Lung microvascular endothelial cell (primary cell): ENCODE measurements at regions not wholly inside any gene's neighbourhood (a gene's known extent, or its start where the extent isn't known, plus 50 kb on each side); places are given as distances from the start of the nearest gene placed in this dataset.
"Not testable (repeated sequence)": the region's sequence is repeated elsewhere in the genome, so short reads cannot be mapped to it uniquely, and the experiment has no call there.

Source experiments
- DNase-seq, 2 donors: peaks; one replicate each; pipeline versions ENCODE4 v3.0.0 to v3.0.0-alpha.2; 2010; ENCODE audit warnings: low read depth in 2 of 2

DNA sequence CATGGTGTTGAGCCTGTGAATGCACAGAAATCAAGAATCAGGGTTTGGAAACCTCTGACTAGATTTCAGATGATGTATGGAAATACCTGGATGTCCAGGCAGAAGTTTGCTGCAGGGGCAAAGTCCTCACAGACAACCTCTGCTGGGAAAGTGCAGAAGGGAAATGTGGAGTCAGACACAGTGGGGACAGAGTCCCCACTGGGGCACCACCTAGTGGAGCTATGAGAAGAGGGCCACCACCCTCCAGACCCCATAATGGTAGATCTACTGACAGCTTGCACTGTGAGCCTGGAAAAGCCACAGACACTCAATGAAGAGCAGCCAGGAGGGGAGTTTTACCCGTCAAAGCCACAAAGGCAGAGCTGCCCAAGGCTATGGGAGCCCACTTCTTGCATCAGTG lies 181.9 kb upstream of the SEMA6A start:
- DNase-seq, result no peak

DNA sequence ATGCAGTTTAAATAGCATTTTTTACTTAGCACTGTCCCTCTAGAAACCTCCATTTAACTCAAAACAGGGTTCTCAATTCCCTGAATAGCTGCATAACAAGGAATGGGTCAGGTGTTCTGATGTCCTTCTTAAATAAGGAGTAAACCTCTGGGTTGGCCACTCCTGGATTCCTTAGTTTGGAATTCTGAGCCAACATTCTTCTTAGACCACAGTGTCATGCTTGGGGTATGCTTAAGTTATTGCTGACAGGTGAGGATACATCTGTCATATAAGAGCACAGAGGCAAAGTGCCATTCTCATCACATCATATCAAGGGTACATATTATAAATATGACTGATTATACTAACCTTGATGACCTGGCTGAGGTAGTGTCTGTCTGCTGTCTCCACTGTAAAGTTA lies 179.9 kb upstream of the SEMA6A start:
- no peak for DNase-seq

GRCh38 chr5:116751684-116752083 lies 177.1 kb upstream of the SEMA6A start:
- no peak for DNase-seq

GRCh38 chr5:116750631-116751580 lies 176.3 kb upstream of the SEMA6A start:
- no peak for DNase-seq

- DNase-seq, result no peak
Observed at GRCh38 chr5:116747881-116748280, 173.3 kb upstream of the SEMA6A start.

DNA sequence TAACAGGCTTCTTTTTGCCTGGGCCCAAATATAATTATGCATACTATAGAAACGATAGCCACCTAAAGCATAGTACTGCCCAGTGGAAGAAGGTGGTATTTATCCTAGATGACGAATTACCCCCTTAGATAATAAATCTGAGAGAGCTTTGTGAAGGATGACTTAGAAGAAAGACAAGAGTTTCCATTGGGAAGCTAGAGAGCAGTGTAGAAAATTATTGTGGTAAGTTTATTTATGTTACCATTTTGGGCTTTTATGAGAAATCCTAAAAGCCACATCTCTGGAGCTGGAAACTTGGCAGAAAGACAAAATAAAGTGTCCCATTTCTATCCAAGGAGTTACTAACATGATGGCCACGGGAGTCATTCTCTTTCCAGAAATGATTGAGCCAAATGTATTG lies 172.0 kb upstream of the SEMA6A start:
- DNase-seq, result no peak

GRCh38 chr5:116740771-116741170 lies 166.1 kb upstream of the SEMA6A start:
- no peak for DNase-seq

DNA sequence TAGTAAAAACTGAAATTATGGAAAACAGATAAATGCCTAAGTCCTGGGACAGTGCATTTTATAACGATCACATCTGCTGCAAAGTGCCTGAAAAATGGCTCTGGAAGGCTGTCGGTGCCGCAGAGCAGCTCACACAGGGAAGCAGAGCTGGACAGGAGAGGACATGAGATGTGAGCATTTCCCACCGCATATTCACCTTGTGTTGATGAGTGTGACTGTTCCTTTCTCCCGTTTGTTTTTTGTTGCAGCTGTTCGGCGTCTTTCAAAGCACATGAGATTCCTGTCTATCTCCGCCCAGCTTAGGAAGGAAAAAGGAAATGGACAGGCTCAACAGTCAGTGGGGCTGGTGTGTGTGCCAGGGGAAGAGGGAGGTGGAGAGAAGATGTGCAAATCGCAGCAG lies 164.9 kb upstream of the SEMA6A start:
- DNase-seq, result peak in 1 of 2 donors; percentile 74

DNA sequence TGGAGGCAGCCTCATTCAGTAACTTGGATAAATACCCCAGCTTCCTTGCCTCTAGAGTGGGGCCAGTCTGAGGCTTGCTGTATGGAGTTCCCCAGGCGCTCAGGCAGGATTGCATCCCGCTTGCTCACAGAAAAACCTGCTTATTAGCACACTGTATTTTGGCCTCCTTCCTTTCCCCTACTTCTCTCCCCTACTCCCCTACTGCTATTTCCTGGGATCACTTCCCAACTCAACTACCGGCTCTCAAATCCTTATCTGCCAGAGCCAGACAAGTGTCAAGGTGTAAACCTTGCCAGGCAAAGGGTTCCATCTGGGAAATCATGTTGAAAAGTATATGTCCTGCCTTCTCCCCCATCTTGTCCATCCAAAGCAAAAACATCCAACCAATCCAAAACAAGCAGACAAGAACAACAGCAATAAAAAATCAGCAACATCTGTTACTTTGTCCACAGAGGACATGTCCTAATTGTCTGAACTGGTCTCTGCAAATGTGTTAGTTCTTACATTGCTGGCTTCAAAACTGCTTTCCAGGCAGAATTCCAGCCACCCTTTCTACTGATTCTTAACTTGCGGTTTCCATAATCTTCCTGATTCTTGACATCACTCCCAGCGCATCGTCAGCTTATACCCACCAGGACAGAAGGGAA lies 164.1 kb upstream of the SEMA6A start:
- peak in 1 of 2 donors; percentile 23 for DNase-seq

DNA sequence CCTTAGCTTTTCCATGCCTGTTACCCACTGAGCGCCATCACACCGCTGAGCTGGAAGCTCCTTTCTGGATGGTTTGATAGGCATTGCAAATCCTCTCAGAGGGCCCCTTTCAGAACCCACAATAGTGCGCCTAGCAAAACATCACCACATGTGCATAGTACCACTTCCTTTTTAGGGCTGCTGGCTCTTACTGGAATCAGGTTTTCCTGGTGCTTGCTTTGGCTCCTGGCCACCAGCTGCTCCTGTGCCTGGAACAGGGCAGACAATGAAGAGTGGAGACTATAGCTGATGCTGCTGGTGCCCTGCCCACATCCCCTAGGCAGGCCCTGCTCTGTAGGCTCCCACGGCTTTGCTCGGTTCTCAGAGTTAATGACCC lies 163.6 kb upstream of the SEMA6A start:
- DNase-seq, result peak in 1 of 2 donors; percentile 75

DNA sequence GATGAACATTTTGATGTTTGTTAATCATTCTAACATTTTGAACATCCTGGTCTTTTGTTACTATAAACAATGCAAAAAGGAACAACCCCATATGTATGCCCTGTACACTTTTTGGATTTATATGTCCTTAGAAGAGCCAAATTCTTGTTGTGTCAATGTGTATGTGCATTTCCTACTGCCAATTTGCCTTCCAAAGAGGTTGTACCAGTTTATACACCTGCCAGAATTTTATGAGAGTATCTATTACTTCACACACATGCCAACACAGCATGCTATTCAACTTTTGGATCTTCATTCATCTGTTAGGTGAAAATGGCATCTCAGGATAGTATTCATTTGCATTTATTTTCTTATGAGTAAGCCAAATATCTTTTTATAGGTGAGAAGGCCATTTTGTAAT lies 162.0 kb upstream of the SEMA6A start:
- no peak for DNase-seq

GRCh38 chr5:116733991-116734975 lies 159.7 kb upstream of the SEMA6A start:
- no peak for DNase-seq

DNA sequence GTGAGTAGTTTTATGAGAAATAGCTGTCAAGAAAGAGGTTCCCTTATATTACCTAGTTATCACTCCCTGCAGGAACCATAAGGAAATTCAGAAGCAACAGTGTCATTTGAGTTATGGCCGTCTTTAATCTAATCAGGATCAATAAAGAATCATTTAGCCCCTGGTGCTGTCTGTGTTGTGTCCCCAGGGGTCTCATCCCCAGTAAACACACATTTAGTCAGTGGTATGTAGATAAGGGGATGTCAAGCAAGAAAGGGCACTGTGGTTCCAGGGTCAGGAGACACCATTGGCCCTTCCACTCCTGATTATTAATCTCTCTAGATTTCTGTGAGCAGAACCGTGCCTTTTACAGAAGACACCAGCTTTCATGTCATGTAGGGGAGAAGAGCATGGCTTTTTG lies 158.0 kb upstream of the SEMA6A start:
- no peak for DNase-seq

GRCh38 chr5:116731432-116731831 lies 156.8 kb upstream of the SEMA6A start:
- no peak for DNase-seq

DNA sequence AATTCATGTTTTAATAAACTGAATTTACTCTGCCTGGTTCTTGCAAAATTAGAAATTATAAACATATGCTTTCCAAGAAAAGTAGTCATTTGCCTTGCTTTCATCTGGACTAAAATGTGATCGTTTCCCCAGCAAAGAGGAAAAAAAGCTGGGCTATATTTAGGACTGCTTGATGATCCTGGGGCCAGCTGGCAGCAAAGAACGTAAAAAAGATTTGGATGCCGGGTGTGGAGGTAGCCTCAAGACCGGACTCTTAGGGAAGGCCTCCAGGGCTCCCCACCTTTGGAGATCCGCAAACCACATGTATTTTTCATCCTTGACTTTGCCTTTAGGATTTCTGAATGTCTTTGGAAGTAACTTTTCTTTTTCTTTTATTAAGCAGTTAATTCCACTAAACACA lies 156.1 kb upstream of the SEMA6A start:
- DNase-seq, result no peak

DNA sequence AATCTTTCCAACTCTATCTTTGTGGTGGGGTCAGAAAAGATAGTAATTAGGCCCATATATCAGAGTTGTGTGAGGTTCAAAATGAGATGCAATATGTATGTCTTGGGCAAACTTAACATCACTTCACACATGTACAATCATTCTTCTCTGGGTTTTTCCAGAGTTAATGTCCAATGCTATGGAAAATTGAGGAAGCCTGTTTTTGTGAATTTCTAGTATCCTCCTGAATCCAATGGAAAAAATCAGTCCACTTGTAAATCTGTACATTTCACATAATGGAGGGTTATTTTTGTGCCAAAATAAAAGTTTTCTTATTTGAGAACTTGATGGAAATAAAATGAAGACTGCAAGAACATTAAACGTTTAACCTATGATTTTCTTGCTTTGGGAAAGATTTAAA lies 155.6 kb upstream of the SEMA6A start:
- DNase-seq, result no peak

DNA sequence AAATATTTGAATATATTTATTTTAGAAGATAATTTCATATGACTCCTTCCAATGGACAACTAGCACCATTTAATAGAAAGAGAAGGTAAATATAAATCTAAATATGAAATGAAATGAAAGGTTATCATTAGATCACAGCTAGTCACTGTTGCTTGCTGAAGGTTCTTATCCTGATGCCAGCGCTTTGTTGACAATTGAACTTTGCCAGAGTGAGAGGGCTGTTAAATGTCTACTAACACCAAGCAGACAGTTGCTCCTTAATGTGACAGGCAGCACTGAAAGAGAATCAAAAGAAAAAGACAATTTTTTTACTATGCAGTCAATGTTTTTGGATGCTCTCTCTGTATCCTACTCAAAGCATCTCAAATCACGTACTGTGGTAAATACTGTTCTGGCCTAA lies 152.6 kb upstream of the SEMA6A start:
- no peak for DNase-seq

DNA sequence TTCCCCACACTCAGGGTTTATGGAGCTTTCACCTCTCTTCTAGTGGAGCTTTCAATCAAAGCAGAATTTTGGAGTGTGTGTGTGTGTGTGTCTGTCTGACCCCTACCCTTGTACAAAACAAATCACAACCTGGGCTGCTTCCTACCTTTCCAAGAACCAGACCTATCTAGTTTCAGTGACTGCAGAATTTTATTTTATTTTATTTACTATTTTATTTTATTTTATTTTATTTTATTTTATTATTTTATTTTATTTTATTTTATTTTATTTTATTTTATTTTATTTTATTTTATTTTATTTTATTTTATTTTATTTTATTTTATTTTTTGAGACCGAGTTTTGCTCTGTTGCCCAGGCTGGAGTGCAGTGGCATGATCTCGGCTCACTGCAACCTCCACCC lies 151.6 kb upstream of the SEMA6A start:
- not testable (repeated sequence) for DNase-seq

DNA sequence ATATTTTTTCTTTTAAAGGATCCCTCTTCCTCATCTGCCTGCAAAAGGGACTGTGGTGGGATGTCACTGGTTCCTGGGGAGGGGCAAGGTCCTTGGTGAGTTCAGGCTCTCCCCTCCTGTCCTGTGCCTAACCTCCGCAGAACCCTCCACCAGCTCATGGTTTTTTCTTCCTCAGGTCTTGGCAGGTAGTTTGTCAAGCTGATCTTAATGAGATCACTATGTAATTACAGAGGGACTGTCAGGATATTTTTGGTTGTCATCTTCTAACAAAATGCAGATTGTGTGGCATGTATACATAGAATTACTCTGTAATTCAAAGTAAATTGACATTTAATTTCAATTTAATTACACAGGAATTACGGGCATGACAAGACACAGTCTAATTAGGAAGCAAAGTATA lies 150.3 kb upstream of the SEMA6A start:
- no peak for DNase-seq

DNA sequence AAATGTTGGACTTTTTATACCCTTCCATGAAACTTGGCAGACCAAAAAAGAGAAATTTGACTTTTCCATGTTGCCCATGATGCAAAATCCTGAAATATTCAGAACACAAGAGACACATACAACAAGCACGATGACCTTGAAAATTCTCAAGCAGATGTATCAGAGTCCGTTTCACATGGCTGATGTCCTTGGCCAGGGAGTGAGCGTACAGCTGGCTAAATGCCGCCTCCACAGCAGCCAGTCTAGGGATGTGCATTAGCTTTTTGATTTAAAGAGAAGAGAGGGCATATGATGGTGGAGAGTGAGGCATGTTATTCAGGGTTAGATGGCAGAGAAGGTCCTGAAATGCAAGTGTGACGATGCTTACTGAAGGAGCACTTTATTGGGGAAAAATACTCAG lies 148.0 kb upstream of the SEMA6A start:
- DNase-seq, result no peak

DNA sequence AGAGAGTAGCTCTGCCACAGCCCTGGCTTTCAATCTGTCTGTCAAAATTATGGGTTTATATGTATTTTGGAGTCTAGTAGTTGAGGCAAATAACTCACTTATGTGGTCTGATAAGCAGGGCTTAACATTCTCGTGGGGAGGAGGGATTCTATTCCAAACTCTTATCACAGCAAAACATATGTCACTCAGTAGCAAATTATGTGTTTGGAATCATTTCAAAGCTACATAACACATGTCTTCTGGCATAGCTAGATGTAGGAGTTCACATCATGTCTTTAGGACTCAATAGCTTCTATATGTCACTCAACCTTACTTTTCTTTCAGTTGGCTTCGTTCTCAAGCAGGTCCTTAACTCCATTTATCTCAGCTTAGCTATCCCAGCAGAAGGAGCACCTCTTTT lies 144.5 kb upstream of the SEMA6A start:
- no peak for DNase-seq

GRCh38 chr5:116718317-116718716 lies 143.7 kb upstream of the SEMA6A start:
- DNase-seq, result no peak
